ENCODE measurements at regions not wholly inside any gene's neighbourhood (a gene's known extent, or its start where the extent isn't known, plus 50 kb on each side); places are given as distances from the start of the nearest gene placed in this dataset.

DNA sequence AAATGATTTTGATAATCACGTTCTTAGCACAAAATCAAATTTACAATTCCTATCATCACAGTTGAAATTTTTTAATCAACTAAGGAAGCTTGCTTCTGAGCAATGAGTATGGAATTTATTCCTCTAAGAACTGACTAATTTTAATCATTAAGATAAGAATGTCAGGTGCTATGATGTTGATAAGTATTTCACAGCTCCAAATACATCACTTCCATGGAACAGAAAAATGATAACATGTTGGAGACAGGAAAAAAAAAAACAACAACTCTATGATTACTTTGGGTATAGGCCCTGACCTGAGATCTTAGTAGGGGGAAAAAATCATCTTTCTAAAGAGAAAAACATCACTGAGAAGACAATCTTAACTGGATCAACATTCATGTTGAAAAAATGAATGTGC lies 89.4 kb upstream of the BMP2 start:
- TF ChIP-seq POLR2A (IDR thresholded peaks at IDR 0.05): no peak
- TF ChIP-seq, protein P1, sequence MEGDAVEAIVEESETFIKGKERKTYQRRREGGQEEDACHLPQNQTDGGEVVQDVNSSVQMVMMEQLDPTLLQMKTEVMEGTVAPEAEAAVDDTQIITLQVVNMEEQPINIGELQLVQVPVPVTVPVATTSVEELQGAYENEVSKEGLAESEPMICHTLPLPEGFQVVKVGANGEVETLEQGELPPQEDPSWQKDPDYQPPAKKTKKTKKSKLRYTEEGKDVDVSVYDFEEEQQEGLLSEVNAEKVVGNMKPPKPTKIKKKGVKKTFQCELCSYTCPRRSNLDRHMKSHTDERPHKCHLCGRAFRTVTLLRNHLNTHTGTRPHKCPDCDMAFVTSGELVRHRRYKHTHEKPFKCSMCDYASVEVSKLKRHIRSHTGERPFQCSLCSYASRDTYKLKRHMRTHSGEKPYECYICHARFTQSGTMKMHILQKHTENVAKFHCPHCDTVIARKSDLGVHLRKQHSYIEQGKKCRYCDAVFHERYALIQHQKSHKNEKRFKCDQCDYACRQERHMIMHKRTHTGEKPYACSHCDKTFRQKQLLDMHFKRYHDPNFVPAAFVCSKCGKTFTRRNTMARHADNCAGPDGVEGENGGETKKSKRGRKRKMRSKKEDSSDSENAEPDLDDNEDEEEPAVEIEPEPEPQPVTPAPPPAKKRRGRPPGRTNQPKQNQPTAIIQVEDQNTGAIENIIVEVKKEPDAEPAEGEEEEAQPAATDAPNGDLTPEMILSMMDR (IDR thresholded peaks at IDR 0.05): no peak
